Adrenal gland (tissue), 5 donors: ENCODE measurements at regions not wholly inside any gene's neighbourhood (a gene's known extent, or its start where the extent isn't known, plus 50 kb on each side); places are given as distances from the start of the nearest gene placed in this dataset.

Experiments used
- CTCF ChIP-seq, 6 experiments: fragments of 450-650 bp in 4 of 6; fragments of 200-600 bp in 2 of 6; sonication (generic) in 1 of 6; IDR thresholded peaks; 1 replicate in 5 of 6; 2 replicates in 1 of 6; pipeline versions ENCODE4 v1.5.1 to v1.8.0; 2016 to 2021; ENCODE audit warnings: antibody characterized with exemption in 6 of 6, mild to moderate bottlenecking in 2 of 6, moderate library complexity in 1 of 6
- POLR2A ChIP-seq, 2 donors: fragments of 450-650 bp; IDR thresholded peaks; one replicate each; pipeline ENCODE4 v1.6.1; 2017; ENCODE audit warnings: antibody characterized with exemption in 2 of 2, mild to moderate bottlenecking in 2 of 2, moderate library complexity in 1 of 2
- donor health status: DM: no; HTN: no; CAD: no.

GRCh38 chr9:38229504-38230155 is 160.6 kb upstream of the SHB start:
- TF ChIP-seq CTCF (IDR thresholded peaks at IDR 0.05): no peak
- no peak for TF ChIP-seq POLR2A (IDR thresholded peaks at IDR 0.05)
